HG03175 (cell line): ENCODE measurements at regions not wholly inside any gene's neighbourhood (a gene's known extent, or its start where the extent isn't known, plus 50 kb on each side); places are given as distances from the start of the nearest gene placed in this dataset.
"Not testable (repeated sequence)": the region's sequence is repeated elsewhere in the genome, so short reads cannot be mapped to it uniquely, and the experiment has no call there.

Experiments used
- ATAC-seq: cut with Tn5 transposase; IDR thresholded peaks from one replicate; pipeline ENCODE4 v1.9.1; 2021; ENCODE audit warnings: mild to moderate bottlenecking, moderate library complexity; ENCODE audit not compliant: unreplicated experiment

DNA sequence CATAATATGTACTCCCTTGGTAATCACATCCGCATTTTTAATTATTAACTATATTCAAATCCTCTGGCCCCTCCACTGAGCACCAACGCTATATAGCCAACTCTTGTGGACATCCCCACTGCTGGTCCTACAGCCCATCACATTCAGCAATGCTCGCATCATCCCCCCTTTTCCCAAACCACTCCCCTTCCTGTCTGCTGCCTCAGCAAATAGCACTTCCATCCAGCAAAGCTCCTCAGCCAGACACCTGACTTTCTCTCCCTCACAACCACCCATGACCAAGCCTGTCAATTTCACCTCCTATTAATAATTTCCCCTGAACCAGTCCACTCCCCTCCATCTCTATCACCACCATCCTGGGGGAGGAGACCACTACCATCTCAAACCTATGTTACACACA is 65.5 kb upstream of the KIF2A start:
- ATAC-seq: not testable (repeated sequence)

DNA sequence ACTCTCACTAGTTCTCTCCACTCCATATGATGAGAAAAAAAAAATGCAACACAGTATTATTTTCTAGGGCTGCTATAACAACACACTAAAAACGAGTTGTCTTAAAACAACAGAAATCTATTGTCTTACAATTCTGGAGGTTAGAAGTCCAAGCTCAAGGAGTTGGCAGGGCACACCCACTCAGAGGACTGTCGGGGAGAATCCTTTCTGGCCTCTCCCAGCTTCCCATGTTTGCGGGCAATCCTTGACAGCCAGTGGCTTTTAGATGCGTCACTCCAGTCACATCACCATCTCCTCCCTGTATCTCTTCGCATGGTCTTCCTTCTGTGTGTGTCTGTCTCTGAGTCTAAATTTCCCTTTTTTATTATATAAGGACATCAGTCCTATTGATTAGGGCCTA is 64.0 kb upstream of the KIF2A start:
- not testable (repeated sequence) for ATAC-seq

DNA sequence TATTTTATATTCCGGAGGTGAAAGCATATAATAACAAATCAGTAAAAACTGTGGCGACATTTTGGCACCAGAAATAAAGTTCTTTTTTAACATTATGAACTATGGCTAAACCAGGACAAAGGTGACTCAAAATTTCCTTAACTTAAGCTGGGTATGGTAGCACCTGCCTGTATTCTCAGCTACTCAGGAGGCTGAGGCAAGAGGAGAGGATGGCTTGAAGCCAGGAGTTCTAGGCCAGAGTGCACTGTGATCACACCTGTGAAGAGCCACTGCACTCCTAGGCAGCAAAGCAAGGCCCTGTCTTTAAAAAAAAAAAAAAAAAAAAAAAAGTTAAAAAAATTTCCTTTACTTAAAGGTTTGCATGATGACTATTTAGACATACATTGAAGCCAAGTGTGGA is 63.0 kb upstream of the KIF2A start:
- not testable (repeated sequence) for ATAC-seq

DNA sequence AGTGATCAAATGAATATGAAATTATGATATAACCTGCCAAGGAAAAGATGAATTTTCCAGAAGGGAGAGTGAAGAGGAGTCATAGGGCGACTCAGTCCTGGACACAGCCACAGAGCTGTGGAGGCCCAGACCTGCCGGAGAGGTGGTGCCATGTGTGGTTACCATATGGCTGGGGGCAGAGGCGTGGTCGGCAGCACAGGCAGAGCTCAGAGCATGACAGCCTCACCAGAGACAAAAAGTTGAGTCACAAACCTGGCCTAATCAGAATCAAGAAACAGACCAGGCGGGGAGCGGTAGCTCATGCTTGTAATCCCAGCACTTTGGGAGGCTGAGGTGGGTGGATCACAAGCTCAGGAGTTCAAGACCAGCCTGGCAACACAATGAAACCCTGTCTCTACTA is 57.8 kb upstream of the KIF2A start:
- not testable (repeated sequence) for ATAC-seq

DNA sequence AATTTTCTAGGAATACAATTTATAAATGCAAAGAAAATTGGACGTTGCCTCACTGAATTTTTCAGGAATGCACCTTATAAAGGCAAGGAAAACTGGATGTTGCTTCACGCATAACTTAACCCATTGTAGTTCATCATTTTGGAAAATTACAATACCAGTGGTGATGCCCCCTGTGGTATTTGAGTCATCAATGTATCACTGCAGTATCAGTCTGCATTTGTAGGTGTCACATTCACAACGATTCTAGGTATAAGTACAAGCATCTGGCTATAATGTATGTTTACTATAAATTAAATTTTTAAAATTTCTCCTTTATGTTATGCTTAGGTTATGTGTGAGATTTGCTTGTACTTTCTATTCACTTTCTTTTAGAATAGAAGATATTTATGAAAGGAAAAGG is 55.9 kb upstream of the KIF2A start:
- ATAC-seq: not testable (repeated sequence)

DNA sequence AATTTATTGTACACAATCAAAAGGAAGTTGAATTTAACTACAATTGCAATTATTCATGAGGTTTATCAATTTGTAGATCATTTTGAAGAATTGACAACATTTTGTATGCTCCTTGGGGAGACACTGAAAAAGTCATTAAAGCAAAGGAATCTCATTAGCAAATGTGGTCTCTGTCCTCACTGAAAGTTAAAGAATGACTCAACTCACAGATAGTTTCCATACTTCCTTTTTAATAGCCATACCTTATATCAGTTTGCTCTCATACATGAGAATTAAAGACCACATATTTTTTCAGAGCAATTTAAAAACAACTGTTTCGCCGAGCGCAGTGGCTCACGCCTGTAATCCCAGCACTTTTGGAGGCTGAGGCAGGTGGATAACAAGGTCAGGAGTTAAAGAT is 55.1 kb upstream of the KIF2A start:
- ATAC-seq: not testable (repeated sequence)

DNA sequence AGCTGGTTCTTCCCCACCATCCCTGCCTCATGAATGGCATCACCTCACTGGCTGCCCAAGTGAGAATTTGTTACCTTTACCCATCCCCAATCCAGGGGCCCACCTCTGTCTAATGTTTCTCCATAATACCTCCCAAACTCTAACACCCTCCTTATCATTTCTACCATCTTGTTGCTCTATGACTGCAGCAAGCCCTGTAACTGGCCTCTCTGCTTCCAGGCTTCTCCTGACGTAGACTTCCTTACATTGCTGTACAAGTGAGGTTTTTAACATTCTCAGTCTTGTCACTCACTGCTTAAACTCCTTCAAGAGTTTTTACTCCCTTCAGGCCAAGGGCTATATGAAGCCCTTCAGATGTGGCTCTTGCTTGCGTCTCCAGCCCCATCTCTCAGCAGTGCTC is 53.5 kb upstream of the KIF2A start:
- not testable (repeated sequence) for ATAC-seq

DNA sequence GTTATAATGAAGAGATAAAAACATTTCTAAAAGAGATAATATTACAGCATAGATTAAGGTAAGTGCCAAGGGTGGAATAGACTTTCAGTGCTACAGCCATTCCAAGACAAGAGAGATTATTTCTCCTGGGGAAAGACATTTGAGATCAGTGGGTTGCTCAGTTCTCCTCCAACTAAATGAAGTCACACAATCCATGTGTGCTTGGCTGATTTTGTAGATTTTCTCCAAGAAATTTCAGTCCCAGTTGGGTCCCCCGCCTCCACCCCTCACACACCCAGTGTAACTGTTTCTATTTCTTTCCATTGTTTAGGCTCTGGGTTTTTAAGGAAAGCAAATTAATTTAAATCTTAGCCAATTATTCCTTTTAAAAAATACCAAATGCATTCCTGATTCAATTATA is 50.5 kb upstream of the KIF2A start:
- not testable (repeated sequence) for ATAC-seq

DNA sequence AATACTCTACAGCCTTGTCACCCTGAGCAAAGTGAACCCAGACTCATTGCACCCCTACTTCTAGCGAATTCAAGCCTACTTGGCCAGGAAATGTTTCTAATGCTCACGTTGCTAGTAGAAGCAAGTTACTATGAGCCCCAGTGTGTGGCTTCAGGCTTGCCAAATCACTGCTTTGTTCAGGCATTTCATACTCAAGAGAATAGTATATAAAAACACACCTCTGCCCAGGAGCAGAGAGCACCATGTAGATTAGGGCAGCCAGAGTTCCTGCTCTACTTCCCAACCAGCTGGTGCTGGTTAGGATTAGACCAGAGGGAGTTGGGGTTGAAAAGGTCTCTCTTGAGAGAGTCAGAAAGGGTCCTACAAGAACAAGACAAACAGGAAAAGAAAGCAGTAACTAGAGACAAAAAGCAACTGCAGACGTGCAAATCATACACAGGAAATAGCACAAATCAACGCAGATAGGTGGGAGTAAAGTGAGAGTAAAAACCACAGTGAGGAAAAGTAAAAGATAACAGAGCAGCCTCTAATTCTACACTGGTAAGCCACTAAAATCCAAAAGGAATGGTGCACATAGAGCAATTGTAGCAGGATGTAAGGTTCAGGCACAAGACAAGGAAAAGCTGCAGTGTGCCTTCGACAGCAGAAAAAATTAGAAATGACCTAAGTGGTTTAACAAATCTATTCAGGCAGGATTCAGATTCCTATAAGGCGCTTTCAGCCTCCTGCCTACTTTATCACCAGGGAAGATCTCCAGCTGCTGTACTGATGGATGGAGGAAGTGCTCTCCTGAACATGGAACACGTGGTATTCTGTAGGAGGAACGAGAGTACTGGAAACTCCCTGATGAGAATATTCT is 49.6 kb upstream of the KIF2A start:
- ATAC-seq: peak; percentile 61
